ENCODE measurements at regions not wholly inside any gene's neighbourhood (a gene's known extent, or its start where the extent isn't known, plus 50 kb on each side); places are given as distances from the start of the nearest gene placed in this dataset.

- intact Hi-C loops (cut with DNase I; ENCODE audit: low total_unique reads): no loop called here
- DNase-seq: no peak
- TF ChIP-seq EP300 (IDR thresholded peaks at IDR 0.05) (no peak), POLR2AphosphoS5 (IDR thresholded peaks at IDR 0.05) (no peak), POLR2A (IDR thresholded peaks at IDR 0.05) (no peak), CTCF (IDR thresholded peaks at IDR 0.05) (no peak)
- no peak overlapping the region for H3K27ac ChIP-seq
- no peaks in the 10 kb centered on the region for H3K9me3 ChIP-seq
- H3K4me1 ChIP-seq: peaks cover 0 to 6% (median 0%) of the 10 kb centered on the region in 4 donors
- H3K36me3 ChIP-seq: no peaks in the 10 kb centered on the region
- H3K4me3 ChIP-seq: no peak overlapping the region
- WGBS, 5 donors: 72 to 84% (median 74%) methylated on average over 5 of the region's 5 CpGs
- H3K27me3 ChIP-seq: no peaks in the 10 kb centered on the region
Measured at GRCh38 chr3:118554148-118554838, 480.4 kb downstream of the IGSF11 start.

GRCh38 chr3:118556983-118557382, 477.7 kb downstream of the IGSF11 start:
- intact Hi-C loops (cut with DNase I; ENCODE audit: low total_unique reads): no loop called here
- Histone ChIP-seq H3K36me3 (no peaks in the 10 kb centered on the region), H3K4me3 (no peak overlapping the region), H3K27ac (no peak overlapping the region), H3K4me1 (peaks cover 0 to 6% (median 0%) of the 10 kb centered on the region in 4 donors), H3K9me3 (no peaks in the 10 kb centered on the region), H3K27me3 (no peaks in the 10 kb centered on the region)
- no peak for DNase-seq
- no peak for TF ChIP-seq EP300 (IDR thresholded peaks at IDR 0.05)
- no peak for TF ChIP-seq POLR2AphosphoS5 (IDR thresholded peaks at IDR 0.05)
- no peak for TF ChIP-seq POLR2A (IDR thresholded peaks at IDR 0.05)
- TF ChIP-seq CTCF (IDR thresholded peaks at IDR 0.05): no peak

GRCh38 chr3:118557513-118557912, 477.1 kb downstream of the IGSF11 start:
- no peak for TF ChIP-seq POLR2A (IDR thresholded peaks at IDR 0.05)
- no peak for TF ChIP-seq POLR2AphosphoS5 (IDR thresholded peaks at IDR 0.05)
- TF ChIP-seq CTCF (IDR thresholded peaks at IDR 0.05): no peak
- TF ChIP-seq EP300 (IDR thresholded peaks at IDR 0.05): no peak
- no peak overlapping the region for H3K4me3 ChIP-seq
- intact Hi-C loops (cut with DNase I; ENCODE audit: low total_unique reads): no loop called here
- WGBS, 5 donors: 22 to 38% (median 34%) methylated on average over 3 of the region's 3 CpGs
- H3K27ac ChIP-seq: no peak overlapping the region
- H3K27me3 ChIP-seq: no peaks in the 10 kb centered on the region
- H3K9me3 ChIP-seq: no peaks in the 10 kb centered on the region
- peaks cover 0 to 6% (median 0%) of the 10 kb centered on the region in 4 donors for H3K4me1 ChIP-seq
- DNase-seq: no peak
- H3K36me3 ChIP-seq: no peaks in the 10 kb centered on the region

- Histone ChIP-seq H3K9me3 (no peaks in the 10 kb centered on the region), H3K4me1 (peaks cover 0 to 6% (median 0%) of the 10 kb centered on the region in 4 donors), H3K4me3 (no peak overlapping the region), H3K27ac (no peak overlapping the region), H3K36me3 (no peaks in the 10 kb centered on the region), H3K27me3 (no peaks in the 10 kb centered on the region)
- 56 to 80% (median 74%) methylated on average over 1 of the region's 1 CpG for WGBS, 5 donors
- no peak for DNase-seq
- TF ChIP-seq POLR2A (IDR thresholded peaks at IDR 0.05) (no peak), POLR2AphosphoS5 (IDR thresholded peaks at IDR 0.05) (no peak), CTCF (IDR thresholded peaks at IDR 0.05) (no peak), EP300 (IDR thresholded peaks at IDR 0.05) (no peak)
- intact Hi-C loops (cut with DNase I; ENCODE audit: low total_unique reads): no loop called here
Measured at GRCh38 chr3:118559286-118559685, 475.4 kb downstream of the IGSF11 start.
